DND-41 (cell line): ENCODE measurements at regions not wholly inside any gene's neighbourhood (a gene's known extent, or its start where the extent isn't known, plus 50 kb on each side); places are given as distances from the start of the nearest gene placed in this dataset.

Source experiments
- ATAC-seq: fragments of 200-7000 bp; cut with Tn5 transposase; 3 replicates; pipeline ENCODE4 v1.9.1; 2021; ENCODE audit warnings: low read depth; ENCODE audit not compliant: insufficient read depth
- DNase-seq: peaks from one replicate; pipeline ENCODE4 v3.0.0-alpha.2; 2020
- H2AFZ ChIP-seq: 2 replicates; pipeline ENCODE4 v1.6.0; 2012; ENCODE audit warnings: low read depth, low read length
- H3K27ac ChIP-seq: 2 replicates; pipeline ENCODE4 v1.5.1; 2012; ENCODE audit warnings: low read length, inconsistent platforms
- H3K27me3 ChIP-seq: fragments of 200-600 bp; sonication (generic); 2 replicates; pipeline ENCODE4 v1.6.0; 2012; ENCODE audit warnings: low read length, mild to moderate bottlenecking, inconsistent platforms; ENCODE audit not compliant: insufficient read depth, poor library complexity
- H3K36me3 ChIP-seq: 2 replicates; pipeline ENCODE4 v1.5.1; 2012; ENCODE audit warnings: low read length, inconsistent platforms; ENCODE audit not compliant: insufficient read depth
- H3K4me1 ChIP-seq: 2 replicates; pipeline ENCODE4 v1.5.1; 2012; ENCODE audit warnings: mild to moderate bottlenecking, low read length; ENCODE audit not compliant: insufficient read depth
- H3K4me2 ChIP-seq: 2 replicates; pipeline ENCODE4 v1.6.0; 2012; ENCODE audit warnings: mild to moderate bottlenecking, moderate library complexity, low read length, inconsistent platforms; ENCODE audit not compliant: insufficient read depth
- H3K4me3 ChIP-seq, 2 experiments: fragments of 200-600 bp in 1 of 2; shearing (Covaris generic) in 1 of 2; 2 replicates each; pipeline ENCODE4 v1.5.1; 2012 to 2016; ENCODE audit warnings: inconsistent platforms in 2 of 2, low read length in 2 of 2, mild to moderate bottlenecking in 2 of 2, low read depth in 1 of 2, moderate library complexity in 1 of 2
- H3K79me2 ChIP-seq: 2 replicates; pipeline ENCODE4 v1.6.0; 2012; ENCODE audit warnings: low read length, inconsistent platforms; ENCODE audit not compliant: insufficient read depth
- H3K9ac ChIP-seq: 2 replicates; pipeline ENCODE4 v1.6.0; 2012; ENCODE audit warnings: low read depth, mild to moderate bottlenecking, inconsistent platforms, low read length, moderate library complexity
- H3K9me3 ChIP-seq: 2 replicates; pipeline ENCODE4 v1.5.1; 2012; ENCODE audit warnings: low read length, moderate library complexity, mild to moderate bottlenecking, inconsistent platforms; ENCODE audit not compliant: insufficient read depth, severe bottlenecking
- H4K20me1 ChIP-seq: 2 replicates; pipeline ENCODE4 v1.6.0; 2012; ENCODE audit warnings: low read length; ENCODE audit not compliant: insufficient read depth
- EZH2 ChIP-seq: IDR thresholded peaks from 3 replicates; pipeline ENCODE4 v1.6.1; 2012; ENCODE audit warnings: borderline replicate concordance, low read depth, mild to moderate bottlenecking, moderate library complexity, low read length, inconsistent platforms; ENCODE audit not compliant: severe bottlenecking
- TF ChIP-seq, protein P1 (sequence below): IDR thresholded peaks from 2 replicates; pipeline ENCODE4 v1.5.1; 2012; ENCODE audit warnings: borderline replicate concordance, low read length, moderate library complexity, mild to moderate bottlenecking; ENCODE audit not compliant: poor library complexity, severe bottlenecking; ENCODE audit errors: extremely low read depth

DNA sequence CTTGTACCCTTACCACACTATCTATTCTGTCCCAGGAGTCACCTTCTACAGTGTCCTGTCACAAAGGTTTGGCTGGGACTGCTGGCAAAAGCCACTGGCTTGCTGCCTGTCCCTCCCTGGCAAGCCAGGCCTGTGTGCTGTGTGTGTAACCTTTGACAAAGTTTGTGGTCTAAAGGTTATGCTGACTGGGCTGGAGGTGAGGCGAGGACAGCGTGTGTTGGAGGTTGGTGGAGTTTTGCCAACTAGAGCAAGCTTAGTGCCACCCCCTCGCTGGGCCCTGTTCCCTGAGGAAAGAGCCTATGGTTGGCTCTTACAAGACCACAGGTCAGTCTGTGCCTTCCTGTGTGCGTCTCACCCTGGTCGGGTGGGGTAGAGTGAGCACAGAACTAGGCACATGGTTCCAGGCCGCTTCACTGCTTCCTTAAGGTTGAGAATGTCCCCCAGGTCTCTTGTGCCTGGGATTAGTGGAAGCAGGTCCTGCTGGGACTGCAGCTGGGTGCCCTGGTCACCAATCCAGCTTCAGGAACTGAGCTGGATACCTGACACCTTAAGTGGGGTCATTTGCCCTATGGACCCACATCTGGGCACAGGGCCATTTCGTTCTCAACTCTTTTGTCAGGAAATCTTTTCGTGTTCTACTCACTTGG lies 152.2 kb downstream of the GADD45G start:
- Histone ChIP-seq H3K4me1 (no peaks in the 10 kb centered on the region), H3K27me3 (no peaks in the 10 kb centered on the region), H3K4me3 (no peak overlapping the region), H3K4me2 (no peak overlapping the region), H3K79me2 (no peaks in the 10 kb centered on the region), H4K20me1 (no peaks in the 10 kb centered on the region), H3K27ac (no peak overlapping the region), H3K9ac (no peak overlapping the region), H2AFZ (no peak overlapping the region), H3K9me3 (no peaks in the 10 kb centered on the region), H3K36me3 (no peaks in the 10 kb centered on the region)
- no peak for TF ChIP-seq EZH2
- TF ChIP-seq, protein P1, sequence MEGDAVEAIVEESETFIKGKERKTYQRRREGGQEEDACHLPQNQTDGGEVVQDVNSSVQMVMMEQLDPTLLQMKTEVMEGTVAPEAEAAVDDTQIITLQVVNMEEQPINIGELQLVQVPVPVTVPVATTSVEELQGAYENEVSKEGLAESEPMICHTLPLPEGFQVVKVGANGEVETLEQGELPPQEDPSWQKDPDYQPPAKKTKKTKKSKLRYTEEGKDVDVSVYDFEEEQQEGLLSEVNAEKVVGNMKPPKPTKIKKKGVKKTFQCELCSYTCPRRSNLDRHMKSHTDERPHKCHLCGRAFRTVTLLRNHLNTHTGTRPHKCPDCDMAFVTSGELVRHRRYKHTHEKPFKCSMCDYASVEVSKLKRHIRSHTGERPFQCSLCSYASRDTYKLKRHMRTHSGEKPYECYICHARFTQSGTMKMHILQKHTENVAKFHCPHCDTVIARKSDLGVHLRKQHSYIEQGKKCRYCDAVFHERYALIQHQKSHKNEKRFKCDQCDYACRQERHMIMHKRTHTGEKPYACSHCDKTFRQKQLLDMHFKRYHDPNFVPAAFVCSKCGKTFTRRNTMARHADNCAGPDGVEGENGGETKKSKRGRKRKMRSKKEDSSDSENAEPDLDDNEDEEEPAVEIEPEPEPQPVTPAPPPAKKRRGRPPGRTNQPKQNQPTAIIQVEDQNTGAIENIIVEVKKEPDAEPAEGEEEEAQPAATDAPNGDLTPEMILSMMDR: no peak
- DNase-seq (no peak), ATAC-seq (no peak)

DNA sequence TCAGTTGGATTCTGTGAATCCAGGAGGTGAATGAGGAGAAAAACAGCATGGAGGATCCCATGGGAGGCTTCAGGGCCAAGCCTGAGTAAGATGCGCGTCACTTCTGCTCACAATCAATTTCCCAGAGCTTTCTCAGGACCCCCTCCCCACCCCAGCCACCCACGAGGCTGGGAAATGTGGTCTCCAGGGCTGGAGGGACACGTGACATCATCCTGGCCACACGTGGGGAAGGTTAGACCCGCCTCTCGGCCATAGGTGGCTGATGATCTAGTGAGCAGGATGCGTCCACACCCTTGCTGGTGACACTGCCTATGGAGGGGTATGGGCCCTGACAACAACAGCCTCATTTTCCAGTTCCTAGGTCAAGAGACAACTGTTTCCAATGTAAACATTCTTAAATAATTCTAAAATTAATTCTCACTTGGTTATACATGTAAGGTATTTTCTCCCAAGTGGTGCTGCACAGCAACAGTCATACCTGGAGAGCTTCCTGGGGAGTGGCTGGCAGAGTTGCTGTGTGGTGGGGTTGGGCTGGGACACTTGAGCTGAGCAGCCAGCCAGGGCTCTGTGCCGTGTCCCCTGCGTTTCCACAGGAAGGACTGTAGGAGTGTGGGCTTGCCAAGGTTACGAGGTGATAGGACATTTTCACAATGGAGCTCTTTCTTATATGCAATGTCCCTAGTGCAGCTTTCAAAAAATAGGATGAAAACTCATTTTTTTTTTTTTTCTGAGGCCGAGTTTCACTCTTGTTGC lies 153.1 kb downstream of the GADD45G start:
- Histone ChIP-seq H3K36me3 (no peaks in the 10 kb centered on the region), H3K4me1 (no peaks in the 10 kb centered on the region), H3K9ac (no peak overlapping the region), H3K9me3 (no peaks in the 10 kb centered on the region), H3K27me3 (no peaks in the 10 kb centered on the region), H3K4me2 (no peak overlapping the region), H2AFZ (no peak overlapping the region), H3K4me3 (no peak overlapping the region), H3K79me2 (no peaks in the 10 kb centered on the region), H3K27ac (no peak overlapping the region), H4K20me1 (no peaks in the 10 kb centered on the region)
- ATAC-seq: no peak
- no peak for TF ChIP-seq EZH2
- TF ChIP-seq, protein P1: no peak
- DNase-seq: no peak

DNA sequence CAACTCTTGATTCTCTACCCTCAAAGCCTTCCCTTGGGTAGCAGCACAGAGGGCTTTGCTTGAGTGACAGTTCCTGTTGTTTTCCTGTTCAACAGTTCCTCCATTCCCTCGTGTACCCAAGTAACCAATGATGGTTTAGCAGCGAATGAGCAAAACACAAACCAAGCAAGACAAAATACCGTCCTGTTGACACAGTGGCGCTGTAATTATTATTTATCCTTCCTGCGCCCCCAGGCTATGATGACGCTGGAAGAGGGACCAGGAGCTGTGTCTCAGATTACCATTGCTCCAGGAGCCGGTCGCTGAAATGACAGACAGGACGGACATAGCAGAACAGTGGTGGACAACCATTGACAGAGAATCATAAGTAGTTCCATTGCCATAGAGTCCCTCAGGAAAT lies 154.8 kb downstream of the GADD45G start:
- no peak overlapping the region for H2AFZ ChIP-seq
- no peak overlapping the region for H3K27ac ChIP-seq
- H3K27me3 ChIP-seq: no peaks in the 10 kb centered on the region
- H3K9me3 ChIP-seq: no peaks in the 10 kb centered on the region
- no peaks in the 10 kb centered on the region for H3K4me1 ChIP-seq
- H3K79me2 ChIP-seq: no peaks in the 10 kb centered on the region
- H3K4me2 ChIP-seq: no peak overlapping the region
- no peak overlapping the region for H3K9ac ChIP-seq
- H4K20me1 ChIP-seq: no peaks in the 10 kb centered on the region
- ATAC-seq (no peak), DNase-seq (no peak)
- H3K4me3 ChIP-seq: no peak overlapping the region
- TF ChIP-seq, protein P1: no peak
- TF ChIP-seq EZH2: no peak
- H3K36me3 ChIP-seq: no peaks in the 10 kb centered on the region
